CD4-positive, CD25-positive, alpha-beta regulatory T cell (primary cell): ENCODE measurements at regions not wholly inside any gene's neighbourhood (a gene's known extent, or its start where the extent isn't known, plus 50 kb on each side); places are given as distances from the start of the nearest gene placed in this dataset.

Experiments
- ATAC-seq, 2 donors: fragments of 150-1000 bp; cut with Tn5 transposase; one replicate each; pipeline ENCODE4 v1.10.0; 2021; ENCODE audit warnings: low read depth in 2 of 2, moderate number of reproducible peaks in 2 of 2, moderate library complexity in 1 of 2
- DNase-seq, 3 donors: peaks; one replicate each; pipeline versions ENCODE4 v3.0.0 to v3.0.0-alpha.2; 2012 to 2022; ENCODE audit warnings: mixed read lengths in 1 of 3
- H3K27ac ChIP-seq: one replicate; pipeline ENCODE4 v1.7.0; 2013; ENCODE audit warnings: mild to moderate bottlenecking, low read length; ENCODE audit not compliant: insufficient read depth, poor library complexity, severe bottlenecking
- H3K27me3 ChIP-seq: one replicate; pipeline ENCODE4 v1.7.0; 2013; ENCODE audit warnings: low read length; ENCODE audit not compliant: control insufficient read depth, insufficient read depth
- H3K36me3 ChIP-seq: one replicate; pipeline ENCODE4 v1.7.0; 2013; ENCODE audit warnings: mild to moderate bottlenecking, low read length, moderate library complexity; ENCODE audit not compliant: control insufficient read depth, insufficient read depth
- H3K4me1 ChIP-seq: 2 replicates; pipeline ENCODE4 v1.7.0; 2013; ENCODE audit warnings: mild to moderate bottlenecking, low read length; ENCODE audit not compliant: insufficient read depth, control insufficient read depth, poor library complexity, severe bottlenecking
- H3K4me3 ChIP-seq: one replicate; pipeline ENCODE4 v1.7.0; 2013; ENCODE audit warnings: low read depth, mild to moderate bottlenecking, low read length, moderate library complexity
- H3K9me3 ChIP-seq, 2 experiments: 1 replicate in 1 of 2; 2 replicates in 1 of 2; pipeline ENCODE4 v1.7.0; 2013; ENCODE audit warnings: low read length in 2 of 2, mild to moderate bottlenecking in 1 of 2, moderate library complexity in 1 of 2; ENCODE audit not compliant: control insufficient read depth in 2 of 2
- H3K27ac Mint-ChIP-seq, 3 donors: one replicate each; pipeline ENCODE4 v1.8.0; 2020 to 2022; ENCODE audit warnings: mild to moderate bottlenecking in 3 of 3, mixed read lengths in 3 of 3, moderate library complexity in 2 of 3
- H3K27me3 Mint-ChIP-seq: one replicate; pipeline ENCODE4 v1.8.0; 2022; ENCODE audit warnings: mild to moderate bottlenecking, mixed read lengths
- H3K36me3 Mint-ChIP-seq: one replicate; pipeline ENCODE4 v1.8.0; 2020; ENCODE audit warnings: mixed read lengths
- H3K4me1 Mint-ChIP-seq, 4 donors: one replicate each; pipeline ENCODE4 v1.8.0; 2020 to 2022; ENCODE audit warnings: mixed read lengths in 4 of 4, mild to moderate bottlenecking in 1 of 4
- H3K4me3 Mint-ChIP-seq, 4 donors: one replicate each; pipeline ENCODE4 v1.8.0; 2020 to 2022; ENCODE audit warnings: mild to moderate bottlenecking in 4 of 4, mixed read lengths in 4 of 4, moderate library complexity in 3 of 4
- H3K9me3 Mint-ChIP-seq, 7 donors: one replicate each; pipeline ENCODE4 v1.8.0; 2020 to 2022; ENCODE audit warnings: mixed read lengths in 7 of 7, mild to moderate bottlenecking in 3 of 7, moderate library complexity in 2 of 7

- H3K4me3 Mint-ChIP-seq: no peak overlapping the region
- Histone ChIP-seq H3K4me1 (no peaks in the 10 kb centered on the region), H3K9me3 (no peaks in the 10 kb centered on the region), H3K36me3 (no peaks in the 10 kb centered on the region), H3K4me3 (no peak overlapping the region), H3K27me3 (peaks cover 12% of the 10 kb centered on the region), H3K27ac (no peak overlapping the region)
- peaks cover 0 to 2% (median 0%) of the 10 kb centered on the region in 7 donors for H3K9me3 Mint-ChIP-seq
- no peak overlapping the region for H3K27ac Mint-ChIP-seq
- DNase-seq (no peak), ATAC-seq (no peak)
- H3K36me3 Mint-ChIP-seq: no peaks in the 10 kb centered on the region
- no peaks in the 10 kb centered on the region for H3K4me1 Mint-ChIP-seq
- H3K27me3 Mint-ChIP-seq: peaks cover 22% of the 10 kb centered on the region
These were observed 64.8 kb downstream of the CDCA7 start for GRCh38 chr2:173419506-173419905.

- no peaks in the 10 kb centered on the region for H3K4me1 ChIP-seq
- peaks cover 3% of the 10 kb centered on the region for H3K27me3 ChIP-seq
- Mint-ChIP-seq H3K27ac (no peak overlapping the region), H3K27me3 (peaks cover 8% of the 10 kb centered on the region), H3K4me1 (no peaks in the 10 kb centered on the region), H3K4me3 (no peak overlapping the region), H3K9me3 (peaks cover 0 to 2% (median 0%) of the 10 kb centered on the region in 7 donors), H3K36me3 (no peaks in the 10 kb centered on the region)
- DNase-seq (no peak), ATAC-seq (no peak)
- no peaks in the 10 kb centered on the region for H3K36me3 ChIP-seq
- no peaks in the 10 kb centered on the region for H3K9me3 ChIP-seq
- H3K4me3 ChIP-seq: no peak overlapping the region
- no peak overlapping the region for H3K27ac ChIP-seq
These were observed 70.2 kb downstream of the CDCA7 start for GRCh38 chr2:173424886-173425285.

GRCh38 chr2:173427887-173428668, 73.4 kb downstream of the CDCA7 start:
- H3K27ac Mint-ChIP-seq: no peak overlapping the region

GRCh38 chr2:173431191-173431590, 76.5 kb downstream of the CDCA7 start:
- DNase-seq: no peak
- Histone ChIP-seq H3K27ac (no peak overlapping the region), H3K4me1 (no peaks in the 10 kb centered on the region), H3K36me3 (no peaks in the 10 kb centered on the region), H3K4me3 (no peak overlapping the region), H3K27me3 (peaks cover 5% of the 10 kb centered on the region), H3K9me3 (no peaks in the 10 kb centered on the region)
- Mint-ChIP-seq H3K4me3 (no peak overlapping the region), H3K27me3 (peaks cover 30% of the 10 kb centered on the region), H3K9me3 (peaks cover 0 to 2% (median 0%) of the 10 kb centered on the region in 7 donors), H3K27ac (no peak overlapping the region), H3K36me3 (no peaks in the 10 kb centered on the region), H3K4me1 (peaks cover 0 to 3% (median 0%) of the 10 kb centered on the region in 4 donors)
- ATAC-seq: no peak

More at GRCh38 chr2:173427887-173428668, 73.4 kb downstream of the CDCA7 start:
- Histone ChIP-seq H3K36me3 (no peaks in the 10 kb centered on the region), H3K27ac (no peak overlapping the region), H3K4me3 (no peak overlapping the region), H3K4me1 (no peaks in the 10 kb centered on the region), H3K27me3 (peaks cover 3% of the 10 kb centered on the region), H3K9me3 (no peaks in the 10 kb centered on the region)
- peaks cover 0 to 2% (median 0%) of the 10 kb centered on the region in 7 donors for H3K9me3 Mint-ChIP-seq
- no peak overlapping the region for H3K4me3 Mint-ChIP-seq
- no peaks in the 10 kb centered on the region for H3K4me1 Mint-ChIP-seq
- H3K36me3 Mint-ChIP-seq: no peaks in the 10 kb centered on the region
- no peak for ATAC-seq
- no peak for DNase-seq
- peaks cover 13% of the 10 kb centered on the region for H3K27me3 Mint-ChIP-seq

- H3K27ac Mint-ChIP-seq: no peak overlapping the region
- H3K4me3 ChIP-seq: no peak overlapping the region
- H3K9me3 ChIP-seq: no peaks in the 10 kb centered on the region
- DNase-seq (no peak), ATAC-seq (no peak)
- no peaks in the 10 kb centered on the region for H3K4me1 ChIP-seq
- H3K27ac ChIP-seq: no peak overlapping the region
- H3K4me1 Mint-ChIP-seq: peaks cover 0 to 3% (median 0%) of the 10 kb centered on the region in 4 donors
- H3K4me3 Mint-ChIP-seq: no peak overlapping the region
- H3K27me3 Mint-ChIP-seq: peaks cover 36% of the 10 kb centered on the region
- H3K36me3 Mint-ChIP-seq: no peaks in the 10 kb centered on the region
- H3K27me3 ChIP-seq: peaks cover 5% of the 10 kb centered on the region
- H3K36me3 ChIP-seq: no peaks in the 10 kb centered on the region
- peaks cover 0 to 2% (median 0%) of the 10 kb centered on the region in 7 donors for H3K9me3 Mint-ChIP-seq
These were observed 77.5 kb downstream of the CDCA7 start for GRCh38 chr2:173432049-173432754.

GRCh38 chr2:173434762-173435569, 80.3 kb downstream of the CDCA7 start:
- no peak overlapping the region for H3K27ac Mint-ChIP-seq
- no peaks in the 10 kb centered on the region for H3K36me3 ChIP-seq
- H3K27me3 Mint-ChIP-seq: peaks cover 41% of the 10 kb centered on the region
- H3K4me1 ChIP-seq: no peaks in the 10 kb centered on the region
- DNase-seq: no peak
- H3K4me3 ChIP-seq: no peak overlapping the region
- no peaks in the 10 kb centered on the region for H3K9me3 ChIP-seq
- H3K36me3 Mint-ChIP-seq: no peaks in the 10 kb centered on the region
- H3K4me1 Mint-ChIP-seq: peaks cover 0 to 3% (median 0%) of the 10 kb centered on the region in 4 donors
- no peak overlapping the region for H3K4me3 Mint-ChIP-seq
- peaks cover 6% of the 10 kb centered on the region for H3K27me3 ChIP-seq
- ATAC-seq: no peak
- peaks cover 0 to 2% (median 0%) of the 10 kb centered on the region in 7 donors for H3K9me3 Mint-ChIP-seq
- no peak overlapping the region for H3K27ac ChIP-seq

- no peak for DNase-seq
- Mint-ChIP-seq H3K36me3 (no peaks in the 10 kb centered on the region), H3K9me3 (no peaks in the 10 kb centered on the region), H3K27ac (no peak overlapping the region), H3K4me3 (no peak overlapping the region), H3K27me3 (peaks cover 41% of the 10 kb centered on the region), H3K4me1 (peaks cover 0 to 3% (median 0%) of the 10 kb centered on the region in 4 donors)
- no peaks in the 10 kb centered on the region for H3K36me3 ChIP-seq
- no peak overlapping the region for H3K27ac ChIP-seq
- no peak overlapping the region for H3K4me3 ChIP-seq
- H3K4me1 ChIP-seq: no peaks in the 10 kb centered on the region
- H3K27me3 ChIP-seq: peaks cover 6% of the 10 kb centered on the region
- ATAC-seq: no peak
- no peaks in the 10 kb centered on the region for H3K9me3 ChIP-seq
These were observed 80.9 kb downstream of the CDCA7 start for GRCh38 chr2:173435574-173435973.
